ENCODE measurements at regions not wholly inside any gene's neighbourhood (a gene's known extent, or its start where the extent isn't known, plus 50 kb on each side); places are given as distances from the start of the nearest gene placed in this dataset.
A peak's percentile ranks its signal among the peaks of the same experiment; 100 is the strongest.

DNA sequence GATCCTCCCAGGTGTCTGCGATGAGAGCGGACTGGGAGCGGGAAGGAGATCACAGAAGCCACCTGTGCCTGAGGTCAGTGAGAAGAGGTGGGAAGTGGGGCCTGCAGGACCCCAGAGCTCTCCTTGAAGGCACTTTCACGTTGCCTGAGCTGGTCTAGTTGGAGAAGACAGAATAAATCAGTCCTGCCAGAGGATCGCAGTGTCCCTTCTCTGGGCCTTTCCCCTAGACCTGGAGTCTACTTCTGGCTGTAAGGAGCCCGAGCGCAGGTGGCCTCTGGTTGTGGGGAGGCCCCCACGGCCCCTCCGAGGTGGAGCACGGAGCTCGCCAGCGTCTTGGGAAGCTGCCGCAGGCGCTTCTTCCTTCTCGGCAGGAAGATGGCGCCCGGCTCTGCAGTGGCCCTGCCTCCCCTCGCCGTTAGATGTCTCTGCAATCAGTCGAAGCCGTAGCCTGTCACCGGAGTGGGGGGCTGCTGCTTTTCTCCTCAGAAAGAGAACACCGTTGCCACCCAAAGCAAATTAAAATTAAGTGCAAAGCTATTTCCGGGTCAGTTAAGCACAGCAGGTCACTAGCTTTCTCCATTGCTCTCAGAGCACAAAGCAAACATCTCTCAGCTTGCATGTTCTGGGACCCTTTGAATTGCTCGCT is 212.0 kb upstream of the MYT1L start:
- no peak for DNase-seq

DNA sequence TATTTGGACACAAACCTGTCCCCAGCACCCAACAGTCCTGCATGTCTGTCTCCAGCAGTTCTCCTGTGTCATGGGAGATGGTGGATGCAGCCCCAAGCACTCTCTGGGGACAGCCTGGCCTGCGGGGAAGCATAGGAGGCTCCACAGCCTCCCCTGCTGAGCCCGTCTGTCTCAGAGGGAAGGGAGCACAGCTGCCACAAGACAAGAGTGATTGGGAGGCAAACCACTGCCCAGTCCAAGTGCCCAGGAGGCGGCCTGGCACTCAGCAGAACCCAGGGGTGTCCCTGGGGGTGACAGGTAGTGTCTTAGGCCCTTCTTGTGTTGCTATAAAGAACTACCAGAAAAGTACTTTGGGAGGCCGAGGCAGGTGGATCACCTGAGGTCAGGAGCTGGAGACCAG is 211.2 kb upstream of the MYT1L start:
- no peak for DNase-seq

DNA sequence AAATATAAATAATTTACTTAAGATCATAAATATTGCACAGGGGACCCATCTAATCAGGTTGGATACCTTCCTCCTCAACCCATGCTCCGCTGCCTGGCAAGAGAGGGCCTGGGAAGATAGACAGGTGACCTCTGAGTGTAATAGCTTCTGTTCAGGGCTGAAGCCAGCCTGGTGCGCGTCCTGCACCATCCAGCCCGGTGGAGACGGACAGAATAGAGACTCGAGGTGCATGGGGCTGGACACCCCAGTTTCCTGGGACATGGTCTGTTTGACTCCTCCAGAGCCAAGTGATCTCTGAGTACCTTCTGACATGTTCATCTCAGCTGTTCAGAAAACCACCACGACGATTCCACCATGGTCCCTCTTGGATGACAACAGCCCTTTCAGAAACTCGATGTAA is 209.3 kb upstream of the MYT1L start:
- no peak for DNase-seq

DNA sequence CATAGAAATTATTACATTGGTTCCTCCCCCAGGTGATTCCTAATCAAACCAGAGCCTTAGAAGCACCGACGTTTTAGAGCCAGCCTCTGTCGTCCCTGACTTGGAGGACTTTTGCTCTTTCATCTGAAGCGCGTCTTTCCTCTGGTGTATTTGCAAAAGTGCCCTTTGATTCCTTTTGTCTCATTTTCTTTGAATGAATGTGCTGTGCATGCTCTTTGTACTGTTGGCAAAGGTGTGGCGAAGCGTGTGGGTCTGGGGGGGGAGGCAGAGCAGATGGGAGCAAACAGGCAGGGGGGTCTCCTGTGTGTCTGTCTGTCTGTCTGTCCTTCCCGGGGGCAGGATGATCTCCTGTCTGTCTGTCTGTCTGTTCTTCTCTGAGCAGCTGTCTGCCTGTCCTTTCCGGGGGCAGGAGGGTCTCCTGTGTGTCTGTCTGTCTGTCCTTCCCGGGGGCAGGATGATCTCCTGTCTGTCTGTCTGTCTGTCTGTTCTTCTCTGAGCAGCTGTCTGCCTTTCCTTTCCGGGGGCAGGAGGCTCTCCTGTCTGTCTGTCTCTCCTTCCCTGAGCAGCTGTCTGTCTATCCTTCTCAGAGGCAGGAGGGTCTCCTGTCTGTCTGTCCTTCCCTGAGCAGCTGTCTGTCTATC is 205.5 kb upstream of the MYT1L start:
- no peak for DNase-seq

DNA sequence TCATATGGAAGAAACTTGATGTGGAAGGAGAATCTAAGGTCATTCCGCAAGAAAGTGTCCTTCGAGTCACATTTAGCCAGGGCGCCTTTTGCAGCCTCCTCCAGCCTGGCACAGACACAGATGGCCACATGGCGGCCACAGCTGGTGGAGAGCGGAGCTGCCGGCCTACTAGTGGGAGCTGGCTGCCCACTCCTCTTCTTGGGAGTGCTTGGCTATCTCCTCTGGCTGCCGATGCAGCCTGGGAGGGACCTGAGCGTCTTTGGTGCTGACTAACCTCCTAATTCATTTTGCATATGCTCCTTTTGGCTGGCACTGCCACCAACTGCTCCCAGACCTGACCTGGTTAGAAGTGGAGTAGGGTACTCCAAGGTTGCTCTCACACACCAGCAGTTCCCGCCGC is 199.3 kb upstream of the MYT1L start:
- no peak for DNase-seq

DNA sequence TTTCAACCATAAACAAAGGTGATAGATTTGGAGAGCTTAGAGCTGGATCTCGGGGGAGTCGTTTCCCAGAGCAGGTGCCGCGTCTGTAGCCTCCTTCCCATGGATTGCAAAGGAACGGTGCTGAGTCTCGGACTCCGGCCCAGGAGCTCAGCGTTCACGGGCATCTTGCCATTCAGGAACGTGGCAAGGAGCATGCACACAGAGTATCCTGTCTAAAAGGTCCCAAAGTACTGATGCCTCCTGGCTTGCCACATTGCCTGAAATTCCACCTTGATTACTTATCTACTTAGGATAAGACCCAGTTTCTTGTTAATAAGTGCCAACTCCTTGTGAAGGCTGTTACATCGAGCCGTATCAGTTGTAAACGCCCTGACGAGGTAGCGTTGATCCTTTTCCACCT is 197.8 kb upstream of the MYT1L start:
- no peak for DNase-seq

DNA sequence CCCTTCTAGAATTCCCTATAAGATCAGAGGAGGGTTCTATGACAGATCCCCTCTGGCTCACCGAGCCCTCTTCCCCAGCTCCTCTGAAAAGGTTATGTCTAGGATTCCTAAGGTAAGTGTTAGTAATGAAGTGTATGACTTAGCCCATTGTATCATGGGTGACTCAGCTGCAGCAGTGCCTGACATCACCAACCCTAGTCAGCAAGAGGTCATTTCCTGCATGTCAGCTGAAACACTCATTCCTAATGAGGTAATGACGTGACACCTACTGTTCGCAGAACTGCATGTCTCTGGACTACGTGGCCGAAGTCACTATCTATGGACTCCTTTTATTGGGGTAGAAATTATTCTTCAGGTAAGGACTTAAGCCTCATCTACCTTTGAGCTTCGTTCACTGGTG is 196.1 kb upstream of the MYT1L start:
- no peak for DNase-seq

DNA sequence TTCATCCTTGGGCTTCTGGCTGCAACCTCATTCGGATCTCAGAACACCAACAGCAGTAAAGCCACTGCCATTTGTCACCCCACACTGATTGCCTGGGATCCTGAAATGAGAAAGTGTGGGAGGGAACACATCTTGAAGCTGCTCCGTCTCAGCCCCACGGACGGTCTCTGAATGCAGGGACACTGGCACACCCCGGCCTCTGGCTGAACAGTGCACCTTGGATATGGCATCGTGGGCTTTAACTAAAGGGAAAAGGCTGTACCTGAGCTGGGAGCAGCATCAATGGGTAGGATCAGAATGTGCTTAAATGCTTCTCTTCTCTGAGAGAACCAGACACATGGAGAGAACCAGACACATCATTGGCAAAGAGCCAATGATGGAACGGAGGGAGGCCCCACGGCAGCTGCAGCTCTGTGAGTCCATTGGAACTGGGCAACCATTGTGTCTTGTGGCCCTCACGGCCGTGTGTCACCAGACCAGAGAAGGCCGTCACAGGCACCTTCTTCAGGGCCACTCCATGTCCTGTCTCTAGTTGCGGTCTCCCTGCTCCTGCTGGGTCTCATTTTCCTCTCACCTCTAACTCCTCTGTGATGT is 193.4 kb upstream of the MYT1L start:
- DNase-seq, result no peak

DNA sequence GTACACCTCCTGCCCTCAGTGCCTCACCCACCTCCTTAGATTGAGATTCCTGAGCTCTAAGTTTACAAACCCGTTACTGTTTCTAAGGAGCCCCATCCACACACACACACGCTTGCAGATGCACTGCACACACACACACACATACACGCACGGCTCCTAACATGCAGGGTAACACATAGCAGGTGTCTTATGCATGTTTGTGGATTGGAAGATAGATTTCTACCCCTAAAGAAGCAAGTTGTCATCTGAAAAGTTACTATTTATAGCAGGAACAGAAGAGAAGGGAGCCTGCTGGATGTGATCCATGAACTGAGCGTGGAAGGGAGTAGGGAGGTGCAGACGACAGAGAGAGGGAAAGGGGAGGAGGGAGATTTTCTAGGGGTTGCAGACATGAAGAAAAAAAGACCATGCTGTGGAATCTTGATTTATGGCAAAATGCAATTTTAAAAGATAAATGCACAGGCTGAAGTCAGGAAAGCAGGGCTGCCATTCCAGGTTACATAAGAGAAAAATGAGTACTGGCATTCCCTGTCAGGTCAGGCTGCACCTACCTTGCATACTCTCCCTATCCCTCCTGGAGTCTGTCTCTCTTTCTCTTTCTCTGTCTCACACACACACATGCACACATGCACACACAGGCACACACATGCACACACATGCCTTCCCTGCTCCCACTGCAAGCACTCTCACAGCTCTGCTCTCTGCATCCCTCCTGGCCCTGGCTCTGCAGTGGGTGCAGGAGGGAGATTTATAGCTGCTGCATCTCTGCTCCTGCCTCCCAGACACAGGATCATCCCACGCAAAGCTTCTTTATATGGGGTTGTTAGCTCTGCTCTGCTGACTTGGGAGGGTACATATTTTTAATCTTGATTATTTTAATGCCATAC is 192.6 kb upstream of the MYT1L start:
- peak; percentile 17 for DNase-seq

DNA sequence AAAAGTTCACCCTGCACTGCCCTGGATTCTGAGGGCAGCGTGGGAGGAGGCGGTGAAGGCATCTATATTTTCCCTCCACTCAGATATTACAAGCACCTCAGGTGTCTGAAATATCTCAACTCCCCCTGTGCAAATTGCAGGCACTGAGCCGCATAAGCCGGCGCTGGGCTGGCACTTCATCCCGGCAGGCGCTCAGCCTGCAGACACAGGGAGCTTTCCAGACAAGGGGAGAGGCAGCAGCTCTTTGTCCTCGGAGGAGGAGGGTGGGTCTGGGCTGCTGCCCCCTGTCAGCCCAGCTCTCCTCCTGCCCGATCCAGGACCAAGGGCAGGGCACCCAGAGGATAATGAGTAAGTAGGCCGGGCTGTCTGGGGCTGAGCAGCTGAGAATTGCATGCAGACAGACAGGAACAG is 189.3 kb upstream of the MYT1L start:
- DNase-seq, result no peak

DNA sequence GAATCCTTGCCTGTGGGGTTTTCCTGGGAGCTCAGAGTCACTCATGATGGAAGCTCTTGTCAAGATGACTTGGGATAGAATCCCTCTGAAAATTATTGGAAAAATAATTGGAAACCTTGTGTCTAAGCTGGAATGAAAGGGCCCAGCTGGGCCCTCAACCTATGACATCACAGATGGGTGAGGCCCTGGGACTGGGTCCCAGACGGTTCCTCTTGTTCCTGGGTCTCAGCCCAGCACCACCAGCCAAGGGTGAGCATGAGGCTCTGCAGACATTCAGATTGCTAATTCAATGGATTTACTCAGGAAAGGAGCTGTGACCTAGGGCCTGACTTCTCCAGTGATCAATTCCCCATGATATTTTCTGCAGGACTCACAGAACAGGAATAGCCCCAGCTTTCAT is 188.3 kb upstream of the MYT1L start:
- DNase-seq, result no peak

DNA sequence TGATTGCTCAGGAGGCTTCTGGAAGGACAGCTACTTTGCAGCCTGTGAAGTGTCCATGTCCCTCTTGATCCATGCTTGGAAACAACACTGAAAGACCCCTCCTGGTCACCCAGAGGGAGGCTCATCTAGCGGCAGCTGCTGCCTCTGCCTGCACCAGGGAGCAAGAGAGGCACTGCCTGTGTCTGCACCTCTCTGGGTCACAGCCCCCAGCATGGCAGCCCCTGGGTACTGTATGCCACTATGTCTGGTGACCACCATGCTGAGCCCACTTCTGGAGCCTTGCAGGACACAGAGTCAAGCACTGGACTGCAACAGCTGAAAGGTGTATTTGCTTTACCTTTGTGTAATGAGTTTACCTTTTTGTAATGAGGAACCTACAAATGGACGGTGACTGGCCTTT is 186.3 kb upstream of the MYT1L start:
- no peak for DNase-seq

DNA sequence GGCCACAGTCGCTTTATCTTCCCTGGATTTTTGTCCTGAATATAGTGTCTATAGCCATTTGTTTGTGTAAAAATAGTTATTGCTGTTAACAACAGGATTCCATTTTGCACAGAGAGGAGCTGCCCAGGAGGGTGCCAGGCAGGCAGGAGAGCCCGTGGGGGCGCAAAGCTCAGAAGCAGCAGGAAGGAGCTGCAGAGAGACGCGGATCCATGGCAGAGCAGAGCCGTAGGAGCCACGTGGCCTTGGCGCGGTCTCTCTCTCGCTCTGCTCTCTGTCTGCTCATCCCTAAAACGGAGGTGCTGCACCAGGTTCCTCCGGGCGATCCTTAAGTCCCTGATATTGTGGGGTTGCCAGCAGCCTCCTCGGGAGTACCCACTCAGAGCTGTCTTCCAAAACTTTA is 185.3 kb upstream of the MYT1L start:
- DNase-seq, result no peak

DNA sequence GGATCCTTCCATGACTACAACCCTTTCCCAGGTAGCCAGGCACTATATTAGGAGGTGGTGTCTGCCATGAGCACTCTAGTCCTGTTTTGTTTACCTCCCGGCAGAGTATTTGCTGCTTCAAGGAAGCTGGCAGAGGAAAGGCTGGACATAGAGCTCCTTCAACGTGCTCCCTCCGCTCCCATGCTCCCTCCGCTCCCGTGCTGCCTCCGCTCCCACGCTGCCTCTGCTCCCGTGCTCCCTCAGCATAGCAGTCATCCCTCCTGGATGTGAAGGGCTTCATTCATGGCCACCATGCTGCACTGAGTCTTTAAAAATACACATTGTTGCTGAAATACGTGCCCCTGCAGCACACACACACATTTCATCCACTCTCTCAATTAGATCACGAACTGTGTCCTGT is 181.9 kb upstream of the MYT1L start:
- DNase-seq, result no peak

DNA sequence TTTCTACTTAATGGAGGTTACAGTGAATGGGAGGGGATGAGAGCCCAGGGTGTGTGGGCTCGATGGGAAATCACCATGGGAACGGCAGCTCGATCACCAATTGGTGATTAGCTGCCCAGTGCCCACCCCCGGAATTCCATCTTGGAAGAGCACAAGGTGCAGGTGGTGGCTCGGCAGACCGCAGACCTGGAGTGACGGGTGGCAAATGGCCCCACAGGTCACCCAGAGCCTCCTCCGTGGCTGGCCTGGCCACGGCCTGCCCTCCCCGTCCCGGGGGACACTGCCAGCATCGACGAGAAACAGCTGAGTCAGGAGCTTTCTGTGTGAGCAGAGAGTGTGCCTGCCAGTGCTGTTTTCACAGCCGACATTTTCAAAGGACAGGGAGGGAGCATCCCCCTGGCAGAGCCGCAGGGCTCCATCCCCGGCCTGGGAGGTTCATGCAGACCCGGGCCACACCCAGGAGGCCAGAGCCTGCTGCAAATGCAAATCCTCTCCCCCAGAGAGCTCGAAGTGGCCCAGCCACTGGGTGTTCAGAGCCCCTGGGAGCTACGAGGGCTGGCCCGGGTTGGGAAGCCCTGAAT is 176.4 kb upstream of the MYT1L start:
- DNase-seq, result no peak

DNA sequence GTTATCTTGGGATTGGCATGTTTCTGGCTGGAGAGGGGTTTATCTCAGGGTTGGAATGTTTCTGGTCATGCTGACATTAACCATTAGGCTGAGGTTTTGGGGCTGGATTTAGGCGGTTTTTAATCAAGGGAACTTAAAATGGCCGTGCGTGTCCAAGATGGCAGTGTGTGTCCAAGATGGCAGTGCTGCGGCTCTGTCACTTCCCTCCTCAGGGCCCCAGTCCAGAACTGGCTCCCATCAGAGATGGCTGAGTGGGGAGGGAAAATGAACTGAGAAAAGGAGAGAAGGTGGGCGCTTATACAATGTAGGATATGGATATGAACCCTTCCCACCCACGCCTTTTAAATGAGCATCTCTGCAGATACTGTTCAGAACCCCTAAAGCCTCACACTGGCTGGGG is 175.5 kb upstream of the MYT1L start:
- DNase-seq, result no peak

DNA sequence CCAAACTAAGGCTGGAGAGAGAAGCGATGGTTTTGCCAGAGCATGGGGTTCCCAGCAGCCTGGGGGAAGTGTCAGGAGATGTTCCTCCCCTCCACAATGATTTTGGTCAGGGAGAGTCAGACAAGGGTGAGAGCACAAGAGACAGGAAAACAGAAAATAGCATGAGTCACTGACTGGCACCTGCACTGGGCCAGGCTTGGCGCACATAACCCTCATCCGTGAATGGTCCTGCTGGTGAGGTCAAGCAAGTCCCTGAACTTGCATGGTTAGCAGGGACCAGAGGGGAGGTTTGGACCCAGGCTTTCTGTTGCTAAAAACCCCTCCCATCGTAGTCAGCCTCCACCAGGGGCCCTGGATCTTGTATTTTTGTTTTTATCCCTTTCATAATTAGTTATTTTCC is 174.5 kb upstream of the MYT1L start:
- no peak for DNase-seq

DNA sequence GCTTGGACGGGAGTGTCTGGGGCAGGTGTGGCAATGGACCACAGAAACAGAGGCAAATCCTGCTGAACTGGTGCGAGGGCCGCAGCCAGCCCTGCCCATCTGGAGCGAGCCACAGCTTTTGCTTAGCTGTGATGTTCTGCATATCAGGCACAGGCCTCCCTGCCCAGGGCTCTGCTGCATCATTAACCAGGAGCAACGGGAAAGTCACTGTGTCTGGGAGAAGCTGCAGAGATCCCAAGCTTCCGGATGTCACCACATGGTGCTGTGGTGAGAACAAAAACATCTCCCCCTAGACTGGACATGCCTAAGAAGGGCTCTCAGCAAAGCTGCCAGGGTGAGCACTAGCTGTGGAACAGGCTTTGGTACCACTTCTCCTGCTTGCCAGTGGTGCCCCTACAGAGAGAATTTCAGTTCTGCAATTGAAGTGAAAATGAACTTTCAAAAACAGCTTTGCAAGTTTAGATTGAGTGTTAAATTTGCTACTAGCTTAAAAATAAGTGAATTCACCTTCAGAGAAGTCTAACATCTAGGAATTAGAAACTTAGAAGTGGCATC is 172.9 kb upstream of the MYT1L start:
- DNase-seq, result no peak

DNA sequence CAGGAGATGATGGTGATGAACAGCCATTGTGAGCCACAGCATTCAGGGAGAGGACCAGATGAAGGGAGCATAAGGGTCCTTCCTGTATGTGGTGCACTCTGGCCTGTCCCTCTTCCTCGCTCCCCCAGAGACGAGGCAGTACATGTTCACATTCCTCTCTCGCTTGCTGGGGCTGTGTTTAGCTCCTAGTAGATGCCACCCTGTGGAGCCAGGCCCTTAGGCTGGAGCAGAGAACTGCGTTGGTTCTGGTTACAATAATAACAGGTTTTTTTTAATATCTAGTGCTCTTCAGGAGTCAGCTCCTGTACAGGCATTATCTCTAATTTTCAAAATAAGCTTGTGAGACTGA is 171.1 kb upstream of the MYT1L start:
- DNase-seq, result no peak

DNA sequence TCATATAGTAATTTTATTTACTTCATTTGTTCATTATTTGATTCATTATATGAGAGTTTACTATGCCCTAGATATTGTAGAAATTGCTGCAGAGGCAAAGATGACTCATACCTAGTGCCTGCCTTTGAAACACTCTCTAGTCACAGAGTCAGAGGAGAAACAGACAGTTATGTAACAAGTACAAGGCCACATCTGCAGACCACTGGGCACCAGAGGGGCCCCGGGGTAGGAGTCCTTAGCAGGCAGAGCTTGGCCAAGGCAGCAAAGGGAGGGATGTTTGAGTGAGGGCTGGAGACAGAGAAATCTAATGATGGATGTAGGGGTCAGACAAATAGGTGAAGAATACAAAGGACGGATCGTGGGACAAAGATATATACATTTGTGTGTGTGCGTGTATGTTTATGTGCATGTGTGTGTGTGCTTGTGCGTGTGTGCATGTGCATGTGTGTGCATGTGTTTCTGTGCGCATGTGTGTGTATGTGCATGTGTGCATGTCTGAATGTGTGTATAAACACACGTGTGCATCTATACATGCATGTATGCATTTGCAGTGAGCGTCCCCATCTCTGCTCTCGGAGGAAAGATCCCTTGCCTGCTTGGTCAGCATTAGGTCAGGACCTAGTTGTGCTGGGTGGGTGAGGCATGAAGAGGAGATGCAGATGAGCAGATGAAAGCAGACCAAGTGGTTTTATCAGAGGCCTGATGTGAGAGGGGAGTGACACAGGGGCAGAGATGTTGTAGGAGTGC is 170.6 kb upstream of the MYT1L start:
- no peak for DNase-seq

DNA sequence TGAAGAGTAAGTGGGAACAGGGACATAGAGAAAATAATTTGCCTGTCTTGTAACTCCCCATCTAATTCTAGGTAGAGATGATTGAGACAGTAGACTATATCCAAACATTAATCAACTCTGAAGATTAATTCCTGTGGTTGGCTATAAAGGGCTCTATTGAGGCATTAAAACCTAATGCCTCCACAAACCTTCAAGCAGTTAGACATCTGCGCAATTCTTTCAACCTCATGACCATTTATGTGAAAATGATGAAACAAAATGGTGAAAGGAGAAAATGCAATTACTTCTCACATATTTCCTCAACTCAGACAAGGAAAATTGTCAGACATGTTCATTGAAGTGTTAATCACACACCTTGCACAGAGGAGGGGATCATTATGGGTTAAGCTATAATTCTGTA is 164.5 kb upstream of the MYT1L start:
- DNase-seq, result no peak

DNA sequence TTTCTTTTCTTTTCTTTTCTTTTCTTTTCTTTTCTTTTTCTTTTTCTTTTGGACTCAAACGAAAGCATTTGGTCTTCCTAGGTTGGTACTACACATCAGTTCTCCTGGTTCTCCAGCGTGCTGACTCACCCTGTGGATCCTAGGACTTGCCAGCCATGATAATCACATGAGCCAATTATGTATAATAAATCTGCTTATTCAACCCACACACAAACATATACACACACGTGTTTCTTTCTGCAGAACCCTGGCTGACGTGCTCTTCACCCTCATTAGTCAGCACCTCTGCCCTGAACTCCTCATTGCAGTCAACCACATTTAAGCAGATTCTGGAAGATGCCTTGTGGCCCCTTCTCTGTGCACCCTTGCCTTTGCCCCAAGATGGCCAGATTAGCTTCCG is 162.4 kb upstream of the MYT1L start:
- DNase-seq, result no peak

DNA sequence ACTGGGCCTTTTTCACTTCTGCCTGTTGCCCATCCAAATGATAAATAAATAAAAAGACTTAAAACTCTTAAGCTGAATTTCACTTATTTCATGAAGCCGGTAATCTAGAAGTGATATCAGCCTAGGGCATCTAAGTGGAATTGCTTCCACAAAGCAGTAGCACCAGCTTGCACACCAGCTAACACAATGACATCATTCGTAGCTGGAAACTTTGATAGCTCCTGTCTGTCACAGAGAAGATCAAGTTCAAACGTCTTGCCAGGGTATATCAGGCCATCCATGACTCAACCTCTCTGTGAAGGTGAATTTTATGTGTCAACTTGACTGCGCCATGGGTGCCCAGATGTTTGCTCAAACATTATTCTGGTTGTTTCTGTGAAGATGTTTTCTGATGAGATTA is 161.7 kb upstream of the MYT1L start:
- no peak for DNase-seq

Measured in NCI-H1694 treated with DMSO at 0.1 percent for 48 hours (cell line).